ENCODE measurements at regions not wholly inside any gene's neighbourhood (a gene's known extent, or its start where the extent isn't known, plus 50 kb on each side); places are given as distances from the start of the nearest gene placed in this dataset.

GRCh38 chr4:171718665-171719064 is 94.5 kb upstream of the GALNTL6 start:
- no peak overlapping the region for H3K27ac ChIP-seq
- TF ChIP-seq ZFX (IDR thresholded peaks at IDR 0.05; ENCODE audit: borderline replicate concordance) (no peak), CTCF (IDR thresholded peaks at IDR 0.05) (no peak)

GRCh38 chr4:171718069-171718468 is 95.1 kb upstream of the GALNTL6 start:
- TF ChIP-seq CTCF (IDR thresholded peaks at IDR 0.05): no peak
- no peak for TF ChIP-seq ZFX (IDR thresholded peaks at IDR 0.05; ENCODE audit: borderline replicate concordance)
- no peak overlapping the region for H3K27ac ChIP-seq

- TF ChIP-seq ZFX (IDR thresholded peaks at IDR 0.05; ENCODE audit: borderline replicate concordance) (no peak), CTCF (IDR thresholded peaks at IDR 0.05) (no peak)
- no peak overlapping the region for H3K27ac ChIP-seq
Observed at GRCh38 chr4:171717231-171717741, 95.9 kb upstream of the GALNTL6 start.

- no peak for TF ChIP-seq ZFX (IDR thresholded peaks at IDR 0.05; ENCODE audit: borderline replicate concordance)
- no peak for TF ChIP-seq CTCF (IDR thresholded peaks at IDR 0.05)
- H3K27ac ChIP-seq: no peak overlapping the region
Observed at GRCh38 chr4:171715973-171716372, 97.2 kb upstream of the GALNTL6 start.

GRCh38 chr4:171714791-171715454 is 98.3 kb upstream of the GALNTL6 start:
- H3K27ac ChIP-seq: no peak overlapping the region
- TF ChIP-seq ZFX (IDR thresholded peaks at IDR 0.05; ENCODE audit: borderline replicate concordance) (no peak), CTCF (IDR thresholded peaks at IDR 0.05) (no peak)

GRCh38 chr4:171710743-171711142 is 102.5 kb upstream of the GALNTL6 start:
- TF ChIP-seq ZFX (IDR thresholded peaks at IDR 0.05; ENCODE audit: borderline replicate concordance): no peak
- TF ChIP-seq CTCF (IDR thresholded peaks at IDR 0.05): no peak
- H3K27ac ChIP-seq: no peak overlapping the region

GRCh38 chr4:171676555-171677215 is 136.5 kb upstream of the GALNTL6 start:
- no peak overlapping the region for H3K27ac ChIP-seq
- TF ChIP-seq ZFX (IDR thresholded peaks at IDR 0.05; ENCODE audit: borderline replicate concordance): no peak
